ENCODE measurements at regions not wholly inside any gene's neighbourhood (a gene's known extent, or its start where the extent isn't known, plus 50 kb on each side); places are given as distances from the start of the nearest gene placed in this dataset.

DNA sequence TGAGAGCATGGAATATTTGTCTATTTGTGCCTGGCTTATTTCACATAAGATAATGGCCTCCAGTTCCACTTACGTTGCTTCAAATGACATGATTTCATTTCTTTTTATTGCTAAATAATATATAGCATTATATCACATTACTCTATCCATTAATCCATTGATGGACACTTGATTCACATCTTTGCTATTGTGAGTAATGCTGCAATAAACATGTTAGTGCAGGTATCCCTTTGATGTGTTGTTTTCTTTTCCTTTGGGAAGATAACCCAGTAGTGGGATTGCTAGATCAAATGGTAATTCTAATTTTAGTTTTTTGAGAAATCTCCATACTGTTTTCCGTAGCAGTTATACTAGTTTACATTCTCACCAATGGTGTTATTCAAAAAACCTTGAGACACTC is 1343.3 kb upstream of the TMEFF2 start (continued):
- TF ChIP-seq, protein P1, sequence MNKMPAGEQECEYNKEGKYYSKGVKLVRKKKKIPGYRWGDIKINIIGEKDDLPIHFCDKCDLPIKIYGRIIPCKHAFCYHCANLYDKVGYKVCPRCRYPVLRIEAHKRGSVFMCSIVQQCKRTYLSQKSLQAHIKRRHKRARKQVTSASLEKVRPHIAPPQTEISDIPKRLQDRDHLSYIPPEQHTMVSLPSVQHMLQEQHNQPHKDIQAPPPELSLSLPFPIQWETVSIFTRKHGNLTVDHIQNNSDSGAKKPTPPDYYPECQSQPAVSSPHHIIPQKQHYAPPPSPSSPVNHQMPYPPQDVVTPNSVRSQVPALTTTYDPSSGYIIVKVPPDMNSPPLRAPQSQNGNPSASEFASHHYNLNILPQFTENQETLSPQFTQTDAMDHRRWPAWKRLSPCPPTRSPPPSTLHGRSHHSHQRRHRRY (tag by site-specific recombination; IDR thresholded peaks at IDR 0.05): no peak
- TF ChIP-seq ZIC2 (tag by site-specific recombination; IDR thresholded peaks at IDR 0.05) (no peak), ZNF362 (tag by site-specific recombination; IDR thresholded peaks at IDR 0.05) (no peak), ZNF311 (tag by site-specific recombination; IDR thresholded peaks at IDR 0.05; ENCODE audit: borderline replicate concordance) (no peak), GLIS2 (tag by site-specific recombination; IDR thresholded peaks at IDR 0.05) (no peak), ZNF341 (tag by site-specific recombination; IDR thresholded peaks at IDR 0.05; ENCODE audit: low read depth) (no peak), ZNF488 (tag by site-specific recombination; IDR thresholded peaks at IDR 0.05) (no peak), YY1 (tag by site-specific recombination; IDR thresholded peaks at IDR 0.05) (no peak), ZNF302 (tag by site-specific recombination; IDR thresholded peaks at IDR 0.05; ENCODE audit: low read depth) (no peak), ZNF157 (tag by site-specific recombination; IDR thresholded peaks at IDR 0.05) (no peak)

- no peaks in the 10 kb centered on the region for H3K9me3 ChIP-seq (ENCODE audit: control insufficient read depth, insufficient read depth, low read depth, low read length)
- POLR2A ChIA-PET: no interaction called here
- TF ChIP-seq FEZF1 (tag by site-specific recombination; IDR thresholded peaks at IDR 0.05): no peak
- no peak for TF ChIP-seq OSR2 (tag by site-specific recombination; IDR thresholded peaks at IDR 0.05)
- no peak for TF ChIP-seq ZNF488 (tag by site-specific recombination; IDR thresholded peaks at IDR 0.05)
- no peak for TF ChIP-seq ZNF416 (tag by site-specific recombination; IDR thresholded peaks at IDR 0.05)
- TF ChIP-seq ZNF146 (tag by site-specific recombination; IDR thresholded peaks at IDR 0.05): no peak
- TF ChIP-seq ZEB2 (tag by site-specific recombination; IDR thresholded peaks at IDR 0.05): no peak
- TF ChIP-seq INSM2 (tag by site-specific recombination; IDR thresholded peaks at IDR 0.05): no peak
- no peak for TF ChIP-seq ZNF211 (tag by site-specific recombination; IDR thresholded peaks at IDR 0.05; ENCODE audit: low read depth)
- TF ChIP-seq ZNF221 (tag by site-specific recombination; IDR thresholded peaks at IDR 0.05; ENCODE audit: borderline replicate concordance): no peak
- TF ChIP-seq ZNF114 (tag by site-specific recombination; IDR thresholded peaks at IDR 0.05): no peak
- TF ChIP-seq, protein P2, sequence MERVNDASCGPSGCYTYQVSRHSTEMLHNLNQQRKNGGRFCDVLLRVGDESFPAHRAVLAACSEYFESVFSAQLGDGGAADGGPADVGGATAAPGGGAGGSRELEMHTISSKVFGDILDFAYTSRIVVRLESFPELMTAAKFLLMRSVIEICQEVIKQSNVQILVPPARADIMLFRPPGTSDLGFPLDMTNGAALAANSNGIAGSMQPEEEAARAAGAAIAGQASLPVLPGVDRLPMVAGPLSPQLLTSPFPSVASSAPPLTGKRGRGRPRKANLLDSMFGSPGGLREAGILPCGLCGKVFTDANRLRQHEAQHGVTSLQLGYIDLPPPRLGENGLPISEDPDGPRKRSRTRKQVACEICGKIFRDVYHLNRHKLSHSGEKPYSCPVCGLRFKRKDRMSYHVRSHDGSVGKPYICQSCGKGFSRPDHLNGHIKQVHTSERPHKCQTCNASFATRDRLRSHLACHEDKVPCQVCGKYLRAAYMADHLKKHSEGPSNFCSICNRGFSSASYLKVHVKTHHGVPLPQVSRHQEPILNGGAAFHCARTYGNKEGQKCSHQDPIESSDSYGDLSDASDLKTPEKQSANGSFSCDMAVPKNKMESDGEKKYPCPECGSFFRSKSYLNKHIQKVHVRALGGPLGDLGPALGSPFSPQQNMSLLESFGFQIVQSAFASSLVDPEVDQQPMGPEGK (tag by site-specific recombination; IDR thresholded peaks at IDR 0.05): no peak
- H3K4me1 ChIP-seq (ENCODE audit: control insufficient read depth, insufficient read depth, low read length): no peaks in the 10 kb centered on the region
- no peak overlapping the region for H3K4me3 ChIP-seq (ENCODE audit: low read depth, low read length)
- CTCF ChIA-PET: no interaction called here
- no peaks in the 10 kb centered on the region for H3K36me3 ChIP-seq (ENCODE audit: control insufficient read depth in 2 of 2, insufficient read depth in 1 of 2, low read length in 2 of 2)
- no peak overlapping the region for H3K27ac ChIP-seq (ENCODE audit: extremely low read depth, low read depth, low read length)
Measured at GRCh38 chr2:193537531-193537930, 1342.8 kb upstream of the TMEFF2 start.
